ENCODE measurements at regions not wholly inside any gene's neighbourhood (a gene's known extent, or its start where the extent isn't known, plus 50 kb on each side); places are given as distances from the start of the nearest gene placed in this dataset.

GRCh38 chr2:41884718-41885117 is 163.1 kb upstream of the PKDCC start:
- no peaks in the 10 kb centered on the region for H3K36me3 ChIP-seq (ENCODE audit: control insufficient read depth in 1 of 2, insufficient read depth in 2 of 2, low read length in 2 of 2)
- no peak overlapping the region for H3K4me3 ChIP-seq (ENCODE audit: low read depth in 1 of 2, low read length in 2 of 2)
- H3K27ac ChIP-seq (ENCODE audit: low read depth, low read length), result no peak overlapping the region
- no peak overlapping the region for H3K9ac ChIP-seq (ENCODE audit: low read depth in 1 of 2, low read length in 2 of 2)
- no peaks in the 10 kb centered on the region for H3K27me3 ChIP-seq (ENCODE audit: control insufficient read depth in 1 of 2, insufficient read depth in 2 of 2, low read length in 2 of 2)
- H3K9me3 ChIP-seq (ENCODE audit: control insufficient read depth in 1 of 2, low read length in 2 of 2), result no peaks in the 10 kb centered on the region
- peaks cover under 1 to 11% of the 10 kb centered on the region in 2 donors for H3K4me1 ChIP-seq (ENCODE audit: control insufficient read depth in 1 of 2, insufficient read depth in 2 of 2, low read length in 2 of 2)

GRCh38 chr2:41886145-41886664 is 161.6 kb upstream of the PKDCC start:
- no peaks in the 10 kb centered on the region for H3K27me3 ChIP-seq (ENCODE audit: control insufficient read depth in 1 of 2, insufficient read depth in 2 of 2, low read length in 2 of 2)
- no peaks in the 10 kb centered on the region for H3K4me1 ChIP-seq (ENCODE audit: control insufficient read depth in 1 of 2, insufficient read depth in 2 of 2, low read length in 2 of 2)
- no peaks in the 10 kb centered on the region for H3K36me3 ChIP-seq (ENCODE audit: control insufficient read depth in 1 of 2, insufficient read depth in 2 of 2, low read length in 2 of 2)
- no peak overlapping the region for H3K4me3 ChIP-seq (ENCODE audit: low read depth in 1 of 2, low read length in 2 of 2)
- no peaks in the 10 kb centered on the region for H3K9me3 ChIP-seq (ENCODE audit: control insufficient read depth in 1 of 2, low read length in 2 of 2)
- H3K27ac ChIP-seq (ENCODE audit: low read depth, low read length), result no peak overlapping the region
- no peak overlapping the region for H3K9ac ChIP-seq (ENCODE audit: low read depth in 1 of 2, low read length in 2 of 2)

GRCh38 chr2:41886757-41887156 is 161.1 kb upstream of the PKDCC start:
- Histone ChIP-seq H3K4me1 (ENCODE audit: control insufficient read depth in 1 of 2, insufficient read depth in 2 of 2, low read length in 2 of 2) (no peaks in the 10 kb centered on the region), H3K27ac (ENCODE audit: low read depth, low read length) (no peak overlapping the region), H3K27me3 (ENCODE audit: control insufficient read depth in 1 of 2, insufficient read depth in 2 of 2, low read length in 2 of 2) (no peaks in the 10 kb centered on the region), H3K9me3 (ENCODE audit: control insufficient read depth in 1 of 2, low read length in 2 of 2) (no peaks in the 10 kb centered on the region), H3K9ac (ENCODE audit: low read depth in 1 of 2, low read length in 2 of 2) (no peak overlapping the region), H3K4me3 (ENCODE audit: low read depth in 1 of 2, low read length in 2 of 2) (no peak overlapping the region), H3K36me3 (ENCODE audit: control insufficient read depth in 1 of 2, insufficient read depth in 2 of 2, low read length in 2 of 2) (no peaks in the 10 kb centered on the region)

GRCh38 chr2:41890341-41890740 is 157.5 kb upstream of the PKDCC start:
- Histone ChIP-seq H3K4me3 (ENCODE audit: low read depth in 1 of 2, low read length in 2 of 2) (no peak overlapping the region), H3K36me3 (ENCODE audit: control insufficient read depth in 1 of 2, insufficient read depth in 2 of 2, low read length in 2 of 2) (no peaks in the 10 kb centered on the region), H3K4me1 (ENCODE audit: control insufficient read depth in 1 of 2, insufficient read depth in 2 of 2, low read length in 2 of 2) (peaks cover 8% of the 10 kb centered on the region in 2 donors), H3K9ac (ENCODE audit: low read depth in 1 of 2, low read length in 2 of 2) (no peak overlapping the region), H3K27me3 (ENCODE audit: control insufficient read depth in 1 of 2, insufficient read depth in 2 of 2, low read length in 2 of 2) (no peaks in the 10 kb centered on the region), H3K27ac (ENCODE audit: low read depth, low read length) (no peak overlapping the region), H3K9me3 (ENCODE audit: control insufficient read depth in 1 of 2, low read length in 2 of 2) (no peaks in the 10 kb centered on the region)

GRCh38 chr2:41892476-41892875 is 155.3 kb upstream of the PKDCC start:
- no peak overlapping the region for H3K9ac ChIP-seq (ENCODE audit: low read depth in 1 of 2, low read length in 2 of 2)
- no peaks in the 10 kb centered on the region for H3K9me3 ChIP-seq (ENCODE audit: control insufficient read depth in 1 of 2, low read length in 2 of 2)
- no peaks in the 10 kb centered on the region for H3K27me3 ChIP-seq (ENCODE audit: control insufficient read depth in 1 of 2, insufficient read depth in 2 of 2, low read length in 2 of 2)
- H3K27ac ChIP-seq (ENCODE audit: low read depth, low read length), result no peak overlapping the region
- H3K4me3 ChIP-seq (ENCODE audit: low read depth in 1 of 2, low read length in 2 of 2), result no peak overlapping the region
- H3K4me1 ChIP-seq (ENCODE audit: control insufficient read depth in 1 of 2, insufficient read depth in 2 of 2, low read length in 2 of 2), result peaks cover 13 to 17% of the 10 kb centered on the region in 2 donors
- no peaks in the 10 kb centered on the region for H3K36me3 ChIP-seq (ENCODE audit: control insufficient read depth in 1 of 2, insufficient read depth in 2 of 2, low read length in 2 of 2)

- no peak overlapping the region for H3K4me3 ChIP-seq (ENCODE audit: low read depth in 1 of 2, low read length in 2 of 2)
- no peak overlapping the region for H3K27ac ChIP-seq (ENCODE audit: low read depth, low read length)
- no peaks in the 10 kb centered on the region for H3K9me3 ChIP-seq (ENCODE audit: control insufficient read depth in 1 of 2, low read length in 2 of 2)
- H3K9ac ChIP-seq (ENCODE audit: low read depth in 1 of 2, low read length in 2 of 2), result no peak overlapping the region
- H3K36me3 ChIP-seq (ENCODE audit: control insufficient read depth in 1 of 2, insufficient read depth in 2 of 2, low read length in 2 of 2), result no peaks in the 10 kb centered on the region
- no peaks in the 10 kb centered on the region for H3K27me3 ChIP-seq (ENCODE audit: control insufficient read depth in 1 of 2, insufficient read depth in 2 of 2, low read length in 2 of 2)
- H3K4me1 ChIP-seq (ENCODE audit: control insufficient read depth in 1 of 2, insufficient read depth in 2 of 2, low read length in 2 of 2), result peaks cover 13 to 17% of the 10 kb centered on the region in 2 donors
Observed at GRCh38 chr2:41894563-41895333, 153.1 kb upstream of the PKDCC start.

GRCh38 chr2:41895334-41895664 is 152.5 kb upstream of the PKDCC start:
- Histone ChIP-seq H3K9me3 (ENCODE audit: control insufficient read depth in 1 of 2, low read length in 2 of 2) (no peaks in the 10 kb centered on the region), H3K27me3 (ENCODE audit: control insufficient read depth in 1 of 2, insufficient read depth in 2 of 2, low read length in 2 of 2) (no peaks in the 10 kb centered on the region), H3K27ac (ENCODE audit: low read depth, low read length) (no peak overlapping the region), H3K4me3 (ENCODE audit: low read depth in 1 of 2, low read length in 2 of 2) (no peak overlapping the region), H3K4me1 (ENCODE audit: control insufficient read depth in 1 of 2, insufficient read depth in 2 of 2, low read length in 2 of 2) (peaks cover 13 to 17% of the 10 kb centered on the region in 2 donors), H3K9ac (ENCODE audit: low read depth in 1 of 2, low read length in 2 of 2) (no peak overlapping the region), H3K36me3 (ENCODE audit: control insufficient read depth in 1 of 2, insufficient read depth in 2 of 2, low read length in 2 of 2) (no peaks in the 10 kb centered on the region)

GRCh38 chr2:41896186-41896846 is 151.5 kb upstream of the PKDCC start:
- H3K9me3 ChIP-seq (ENCODE audit: control insufficient read depth in 1 of 2, low read length in 2 of 2), result no peaks in the 10 kb centered on the region
- no peak overlapping the region for H3K27ac ChIP-seq (ENCODE audit: low read depth, low read length)
- H3K9ac ChIP-seq (ENCODE audit: low read depth in 1 of 2, low read length in 2 of 2), result no peak overlapping the region
- H3K4me3 ChIP-seq (ENCODE audit: low read depth in 1 of 2, low read length in 2 of 2), result no peak overlapping the region
- H3K4me1 ChIP-seq (ENCODE audit: control insufficient read depth in 1 of 2, insufficient read depth in 2 of 2, low read length in 2 of 2), result peaks cover 13 to 17% of the 10 kb centered on the region in 2 donors
- no peaks in the 10 kb centered on the region for H3K36me3 ChIP-seq (ENCODE audit: control insufficient read depth in 1 of 2, insufficient read depth in 2 of 2, low read length in 2 of 2)
- H3K27me3 ChIP-seq (ENCODE audit: control insufficient read depth in 1 of 2, insufficient read depth in 2 of 2, low read length in 2 of 2), result no peaks in the 10 kb centered on the region

- H3K4me3 ChIP-seq (ENCODE audit: low read depth in 1 of 2, low read length in 2 of 2), result no peak overlapping the region
- no peaks in the 10 kb centered on the region for H3K9me3 ChIP-seq (ENCODE audit: control insufficient read depth in 1 of 2, low read length in 2 of 2)
- H3K27me3 ChIP-seq (ENCODE audit: control insufficient read depth in 1 of 2, insufficient read depth in 2 of 2, low read length in 2 of 2), result no peaks in the 10 kb centered on the region
- no peak overlapping the region for H3K9ac ChIP-seq (ENCODE audit: low read depth in 1 of 2, low read length in 2 of 2)
- H3K36me3 ChIP-seq (ENCODE audit: control insufficient read depth in 1 of 2, insufficient read depth in 2 of 2, low read length in 2 of 2), result no peaks in the 10 kb centered on the region
- no peak overlapping the region for H3K27ac ChIP-seq (ENCODE audit: low read depth, low read length)
- peaks cover 13 to 17% of the 10 kb centered on the region in 2 donors for H3K4me1 ChIP-seq (ENCODE audit: control insufficient read depth in 1 of 2, insufficient read depth in 2 of 2, low read length in 2 of 2)
Observed at GRCh38 chr2:41899189-41899588, 148.6 kb upstream of the PKDCC start.

- Histone ChIP-seq H3K27me3 (ENCODE audit: control insufficient read depth in 1 of 2, insufficient read depth in 2 of 2, low read length in 2 of 2) (no peaks in the 10 kb centered on the region), H3K27ac (ENCODE audit: low read depth, low read length) (no peak overlapping the region), H3K4me1 (ENCODE audit: control insufficient read depth in 1 of 2, insufficient read depth in 2 of 2, low read length in 2 of 2) (peaks cover 8 to 11% of the 10 kb centered on the region in 2 donors)
Observed at GRCh38 chr2:41900101-41900577, 147.7 kb upstream of the PKDCC start.

More at GRCh38 chr2:41900101-41900577, 147.7 kb upstream of the PKDCC start:
- H3K9me3 ChIP-seq (ENCODE audit: control insufficient read depth in 1 of 2, low read length in 2 of 2), result no peaks in the 10 kb centered on the region
- no peaks in the 10 kb centered on the region for H3K36me3 ChIP-seq (ENCODE audit: control insufficient read depth in 1 of 2, insufficient read depth in 2 of 2, low read length in 2 of 2)
- H3K4me3 ChIP-seq (ENCODE audit: low read depth in 1 of 2, low read length in 2 of 2), result no peak overlapping the region
- H3K9ac ChIP-seq (ENCODE audit: low read depth in 1 of 2, low read length in 2 of 2), result no peak overlapping the region
